HG03025 (cell line): ENCODE measurements at regions not wholly inside any gene's neighbourhood (a gene's known extent, or its start where the extent isn't known, plus 50 kb on each side); places are given as distances from the start of the nearest gene placed in this dataset.
"Not testable (repeated sequence)": the region's sequence is repeated elsewhere in the genome, so short reads cannot be mapped to it uniquely, and the experiment has no call there.

Source experiments
- ATAC-seq: cut with Tn5 transposase; IDR thresholded peaks from one replicate; pipeline ENCODE4 v1.9.1; 2021; ENCODE audit warnings: mild to moderate bottlenecking, moderate library complexity; ENCODE audit not compliant: unreplicated experiment, low FRiP score

DNA sequence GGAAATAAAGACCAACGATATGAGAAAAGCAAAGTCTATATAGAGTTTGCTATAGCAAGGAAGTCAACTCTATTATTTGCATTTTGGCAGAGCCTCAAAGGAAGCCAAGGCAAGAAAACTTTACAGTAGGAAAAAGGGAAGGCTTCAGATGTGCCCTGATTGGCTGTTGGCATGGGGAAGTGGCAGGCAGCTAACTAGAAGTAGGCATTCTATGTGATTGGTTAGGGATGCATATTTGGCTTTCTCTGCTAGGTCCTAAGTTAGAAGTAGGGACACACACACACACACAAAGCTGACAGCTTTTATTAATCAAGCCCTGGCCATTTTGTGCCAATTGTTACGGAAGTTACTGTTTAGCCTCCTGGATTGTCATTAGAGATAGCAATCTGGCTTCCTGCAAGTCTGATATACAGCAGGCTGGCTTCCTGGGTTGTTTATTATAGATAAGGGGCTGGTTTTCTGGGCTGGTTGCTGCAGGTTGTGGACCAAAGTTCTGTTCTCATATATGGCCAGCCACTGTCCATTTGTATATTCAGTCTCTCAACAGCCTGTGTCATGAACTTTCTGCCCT lies 308.1 kb upstream of the GRAMD2B start:
- ATAC-seq, result no peak

- no peak for ATAC-seq
These were observed 306.2 kb upstream of the GRAMD2B start for GRCh38 chr5:126117044-126117443.

- no peak for ATAC-seq
These were observed 303.2 kb upstream of the GRAMD2B start for GRCh38 chr5:126119887-126120442.

DNA sequence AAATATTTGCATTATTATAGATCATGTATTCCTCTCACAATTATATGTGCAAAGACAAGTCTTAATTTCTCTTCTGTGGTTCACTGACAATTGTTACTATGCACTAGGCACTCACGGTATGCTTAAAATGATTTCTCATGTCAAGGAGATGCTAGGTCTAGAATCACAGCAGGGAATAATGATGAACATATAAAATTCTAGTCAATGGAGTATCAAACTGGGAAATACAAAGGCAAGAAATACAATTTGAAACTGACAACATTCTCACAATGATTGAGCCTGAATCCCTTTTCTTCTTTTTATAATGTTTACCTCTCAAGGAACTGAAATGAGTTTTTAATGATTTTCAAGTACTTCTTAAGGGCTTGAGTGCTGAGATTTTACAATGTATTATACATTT lies 302.3 kb upstream of the GRAMD2B start:
- ATAC-seq, result no peak

DNA sequence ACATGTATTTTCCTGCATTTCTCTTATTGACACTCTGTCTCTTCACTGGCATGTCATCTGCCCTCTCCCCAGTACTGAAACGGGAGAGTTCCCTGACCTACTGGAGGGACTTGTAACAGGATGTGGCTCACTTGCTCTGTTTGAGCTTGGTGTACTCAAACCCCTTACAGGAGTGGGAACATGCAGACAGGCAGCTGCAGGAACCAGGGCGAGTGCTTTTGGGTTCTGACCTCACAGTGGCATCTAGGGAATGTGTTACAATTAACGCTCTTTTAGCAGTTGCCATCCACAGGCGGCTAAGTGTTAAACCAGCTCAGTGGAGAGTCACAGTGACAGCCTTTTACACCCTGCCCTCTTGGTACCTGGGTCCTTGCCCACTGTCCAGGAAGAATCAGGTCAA lies 300.3 kb upstream of the GRAMD2B start:
- no peak for ATAC-seq

GRCh38 chr5:126124706-126125345 lies 298.4 kb upstream of the GRAMD2B start:
- ATAC-seq, result no peak

GRCh38 chr5:126125407-126125806 lies 297.8 kb upstream of the GRAMD2B start:
- no peak for ATAC-seq

- no peak for ATAC-seq
These were observed 296.6 kb upstream of the GRAMD2B start for GRCh38 chr5:126126574-126126973.

DNA sequence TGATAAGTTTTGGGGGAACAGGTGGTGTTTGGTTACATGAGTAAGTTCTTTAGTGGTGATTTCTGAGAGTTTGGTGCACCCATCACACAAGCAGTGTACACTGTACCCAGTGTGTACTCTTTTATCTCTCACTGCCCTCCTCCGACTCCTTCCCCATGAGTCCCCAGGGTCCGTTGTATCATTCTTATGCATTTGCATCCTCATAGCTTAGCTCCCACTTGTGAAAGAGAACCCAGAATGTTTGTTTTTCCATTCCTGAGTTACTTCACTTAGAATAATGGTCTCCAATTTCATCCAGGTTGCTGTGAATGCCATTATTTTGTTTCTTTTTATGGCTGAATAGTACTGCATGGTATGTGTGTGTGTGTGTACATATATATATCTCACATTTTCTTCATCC lies 295.8 kb upstream of the GRAMD2B start:
- not testable (repeated sequence) for ATAC-seq

DNA sequence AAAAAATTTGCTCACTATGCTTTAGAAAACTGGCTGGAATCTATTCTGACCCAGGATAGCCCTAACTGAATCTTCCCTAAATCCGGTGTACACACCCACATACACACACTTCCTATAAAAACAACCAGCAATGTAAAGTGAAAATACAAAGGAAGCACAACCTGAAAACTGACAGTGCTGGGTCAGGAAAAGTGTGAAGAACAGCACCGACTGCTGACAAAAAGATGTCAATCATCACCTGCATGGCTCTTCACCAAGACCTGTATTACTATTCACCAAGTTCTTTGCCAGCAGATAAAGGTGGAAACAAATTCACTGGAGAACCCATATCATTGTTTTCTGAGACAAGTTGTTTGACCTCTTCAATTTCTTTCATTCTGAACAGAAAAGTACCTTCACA lies 293.8 kb upstream of the GRAMD2B start:
- ATAC-seq, result no peak

GRCh38 chr5:126133424-126133823 lies 289.8 kb upstream of the GRAMD2B start:
- ATAC-seq, result no peak

DNA sequence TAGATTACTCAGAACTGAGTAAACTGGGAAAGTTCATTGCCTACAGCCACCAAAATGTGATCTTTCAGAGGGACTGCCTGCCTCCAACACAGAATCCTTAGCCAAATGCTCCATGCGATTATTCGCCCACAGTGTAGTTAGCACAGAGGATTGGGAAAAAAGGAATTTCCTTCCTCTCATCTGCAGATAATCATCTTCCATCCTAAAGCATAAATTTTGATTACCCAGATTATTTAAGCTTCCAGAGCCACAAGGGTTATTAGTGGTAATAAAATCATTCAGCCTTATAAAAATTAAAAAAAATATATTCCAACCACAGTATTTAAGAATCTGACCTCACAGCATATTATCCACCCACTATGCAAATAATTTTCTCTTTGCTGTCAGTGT lies 285.3 kb upstream of the GRAMD2B start:
- ATAC-seq, result no peak

DNA sequence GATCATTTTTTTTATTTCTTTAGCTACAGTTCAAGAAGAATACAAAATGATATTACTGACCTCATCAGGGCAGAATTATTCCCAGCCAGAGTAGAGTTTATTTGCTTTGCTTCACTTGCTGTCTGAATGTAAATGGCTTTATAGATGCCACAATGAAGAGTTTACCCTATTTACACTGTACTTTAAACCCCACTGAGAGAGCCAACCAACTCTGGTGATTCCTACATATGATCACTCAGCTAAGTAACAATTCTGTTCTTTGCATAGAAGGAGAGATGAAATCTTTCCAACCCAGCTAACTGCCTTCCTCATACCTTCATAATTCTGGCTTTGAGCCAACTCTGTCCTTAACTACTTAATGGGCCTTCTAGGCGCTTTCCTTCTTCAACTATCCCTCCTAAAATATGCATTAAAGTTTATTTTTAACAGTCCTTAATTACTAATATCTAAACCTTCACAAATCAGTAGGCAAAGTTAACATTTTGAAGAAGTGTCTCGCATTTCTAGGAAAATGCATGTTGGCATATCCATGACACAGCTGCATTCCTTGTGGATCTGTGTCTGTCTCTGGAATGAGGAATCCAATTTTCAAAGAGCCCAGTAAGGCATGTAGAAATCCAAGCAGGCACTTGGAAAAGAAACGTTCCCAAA lies 284.8 kb upstream of the GRAMD2B start:
- no peak for ATAC-seq

GRCh38 chr5:126139086-126139485 lies 284.1 kb upstream of the GRAMD2B start:
- no peak for ATAC-seq

DNA sequence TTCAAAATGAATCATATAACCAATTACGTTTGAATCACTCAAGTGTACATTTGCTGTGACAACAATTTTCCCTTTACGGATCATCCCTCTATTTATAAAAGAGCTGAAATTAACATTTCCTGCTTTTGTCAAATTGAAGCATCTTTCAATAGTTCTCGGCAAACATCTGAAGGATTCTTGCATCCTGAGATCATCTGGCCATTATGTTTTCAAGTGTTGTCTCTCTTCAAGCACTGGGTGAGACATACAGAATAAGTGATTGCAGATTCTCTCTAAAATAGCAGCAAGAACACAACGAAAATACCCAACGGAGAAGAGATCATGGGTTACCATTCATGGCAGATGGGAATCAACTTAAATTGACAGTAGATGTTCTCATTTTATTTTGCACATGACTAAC lies 283.4 kb upstream of the GRAMD2B start:
- no peak for ATAC-seq

DNA sequence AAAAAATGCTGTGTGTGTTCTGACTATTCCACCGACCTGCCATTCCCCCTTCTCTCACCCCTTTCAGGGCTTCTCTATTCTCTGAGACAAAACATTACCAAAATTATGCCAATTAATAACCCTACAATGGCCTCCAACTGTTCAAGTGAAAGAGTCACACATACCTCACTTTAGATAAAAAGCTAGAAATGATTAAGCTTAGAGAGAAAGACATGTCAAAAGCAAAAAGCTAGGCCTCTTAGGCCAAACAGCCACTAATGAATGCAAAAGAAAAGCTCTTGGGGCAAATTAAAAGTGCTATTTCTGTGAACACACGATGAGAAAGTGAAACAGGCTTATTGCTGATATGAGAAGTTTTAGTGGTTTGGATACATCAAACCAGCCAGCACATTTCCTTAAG lies 279.6 kb upstream of the GRAMD2B start:
- ATAC-seq, result no peak

DNA sequence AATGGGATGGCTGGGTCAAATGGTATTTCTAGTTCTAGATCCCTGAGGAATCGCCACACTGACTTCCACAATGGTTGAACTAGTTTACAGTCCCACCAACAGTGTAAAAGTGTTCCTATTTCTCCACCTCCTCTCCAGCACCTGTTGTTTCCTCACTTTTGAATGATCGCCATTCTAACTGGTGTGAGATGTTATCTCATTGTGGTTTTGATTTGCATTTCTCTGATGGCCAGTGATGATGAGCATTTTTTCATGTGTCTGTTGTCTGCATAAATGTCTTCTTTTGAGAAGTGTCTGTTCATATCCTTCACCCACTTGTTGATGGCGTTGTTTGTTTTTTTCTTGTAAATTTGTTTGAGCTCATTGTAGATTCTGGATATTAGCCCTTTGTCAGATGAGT lies 272.9 kb upstream of the GRAMD2B start:
- not testable (repeated sequence) for ATAC-seq

GRCh38 chr5:126155298-126155697 lies 267.9 kb upstream of the GRAMD2B start:
- not testable (repeated sequence) for ATAC-seq

GRCh38 chr5:126166368-126166767 lies 256.8 kb upstream of the GRAMD2B start:
- ATAC-seq, result no peak

DNA sequence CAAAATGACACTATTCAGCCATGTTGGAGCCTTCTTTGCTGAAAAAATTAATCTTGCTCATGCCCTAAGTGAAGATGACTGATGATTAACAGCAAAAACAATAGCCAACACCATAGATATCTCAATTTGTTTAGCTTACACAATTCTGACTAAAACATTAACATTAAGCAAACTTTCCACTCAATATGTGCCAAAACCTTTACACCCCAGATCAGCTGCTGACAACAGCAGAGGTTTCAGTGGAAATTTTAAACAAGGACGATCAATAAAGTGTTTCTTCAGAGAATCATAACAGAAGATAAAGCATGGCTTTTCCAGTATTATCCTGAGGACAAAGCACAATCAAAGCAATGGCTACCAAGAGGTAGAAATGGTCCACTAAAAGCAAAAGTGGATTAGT lies 254.4 kb upstream of the GRAMD2B start:
- no peak for ATAC-seq

- ATAC-seq, result no peak
These were observed 251.3 kb upstream of the GRAMD2B start for GRCh38 chr5:126171916-126172315.

DNA sequence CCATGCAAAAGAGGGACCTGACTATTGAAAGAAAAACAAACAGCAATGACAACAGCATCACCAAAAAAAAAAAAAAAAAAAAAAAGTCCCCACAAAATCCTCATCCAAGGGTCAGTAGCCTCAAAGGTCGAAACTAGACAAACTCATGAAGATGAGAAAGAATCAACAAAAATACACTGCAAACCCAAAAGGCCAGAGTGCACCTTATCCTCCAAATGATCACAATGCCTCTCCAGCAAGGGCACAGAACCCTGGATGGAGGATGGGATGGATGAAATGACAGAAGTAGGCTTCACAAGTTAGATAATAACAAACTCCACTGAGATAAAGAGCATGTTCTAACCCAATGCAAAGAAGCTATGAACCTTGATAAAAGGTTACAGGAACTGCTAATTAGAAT lies 250.4 kb upstream of the GRAMD2B start:
- ATAC-seq, result no peak
